ENCODE measurements at regions not wholly inside any gene's neighbourhood (a gene's known extent, or its start where the extent isn't known, plus 50 kb on each side); places are given as distances from the start of the nearest gene placed in this dataset.

- H3K27me3 ChIP-seq (ENCODE audit: insufficient read depth): no peaks in the 10 kb centered on the region
- H3K9ac ChIP-seq: no peak overlapping the region
- H4K20me1 ChIP-seq (ENCODE audit: insufficient read depth): no peaks in the 10 kb centered on the region
- H3K4me1 ChIP-seq (ENCODE audit: control insufficient read depth in 1 of 2, insufficient read depth in 2 of 2, low read depth in 1 of 2, low read length in 1 of 2): peaks cover 0 to 11% of the 10 kb centered on the region in 2 experiments; a peak in 1 of 4 replicates
- H3K4me2 ChIP-seq: no peak overlapping the region
- H3K4me3 ChIP-seq (ENCODE audit: low read depth in 2 of 2, low read length in 1 of 2): no peak overlapping the region
- H3K27ac ChIP-seq (ENCODE audit: low read depth in 2 of 2, low read length in 1 of 2): no peak overlapping the region
- H3K9me2 ChIP-seq: no peaks in the 10 kb centered on the region
- no peak overlapping the region for H2AFZ ChIP-seq (ENCODE audit: low read depth)
- ChIA-PET CTCF (interaction anchor here (0.6 to 1.7 kb wide), 3 partner anchors 8 to 212 kb away, joined by 3 to 6 read pairs (median 4); partner anchors contain the start of gene CEP135), POLR2A (no interaction called here)
- 81% methylated on average over 6 of the region's 6 CpGs for WGBS (ENCODE audit: low lambda C conversion rate)
- DNase-seq: no peak
- H3K36me3 ChIP-seq (replicated peaks in 1 of 2; ENCODE audit: control insufficient read depth in 1 of 2, insufficient read depth in 2 of 2, low read length in 1 of 2): no peaks in the 10 kb centered on the region
- H3F3A ChIP-seq (replicated peaks; ENCODE audit: insufficient read depth): no peaks in the 10 kb centered on the region
- H3K9me3 ChIP-seq: no peaks in the 10 kb centered on the region
- TF ChIP-seq MAX (IDR thresholded peaks at IDR 0.05; ENCODE audit: low read depth) (no peak), YY1 (IDR thresholded peaks at IDR 0.05; ENCODE audit: low read depth) (no peak), ZBTB33 (IDR thresholded peaks at IDR 0.05; ENCODE audit: borderline replicate concordance, low read depth) (no peak), SIN3A (IDR thresholded peaks at IDR 0.05; ENCODE audit: borderline replicate concordance, low read depth, low read length) (no peak), GATA2 (CRISPR knock-in tag; IDR thresholded peaks at IDR 0.05) (no peak), USF1 (IDR thresholded peaks at IDR 0.05; ENCODE audit: borderline replicate concordance, low read depth) (no peak), NFIC (IDR thresholded peaks at IDR 0.05; ENCODE audit: borderline replicate concordance) (no peak), TAF1 (IDR thresholded peaks at IDR 0.05; ENCODE audit: borderline replicate concordance, low read depth, low read length) (no peak), CTCF (IDR thresholded peaks at IDR 0.05) (no peak), JUND (IDR thresholded peaks at IDR 0.05) (no peak), RAD21 (IDR thresholded peaks at IDR 0.05; ENCODE audit: low read length) (no peak), CHD2 (IDR thresholded peaks at IDR 0.05; ENCODE audit: low read length, partially characterized antibody) (no peak)
- no peaks in the 10 kb centered on the region for H3K79me2 ChIP-seq (ENCODE audit: insufficient read depth)
Observed at GRCh38 chr4:56160636-56161035, 211.9 kb downstream of the CEP135 start.

- TF ChIP-seq MXI1 (IDR thresholded peaks at IDR 0.05; ENCODE audit: low read depth, low read length) (no peak), POLR2AphosphoS5 (IDR thresholded peaks at IDR 0.05; ENCODE audit: low read depth, low read length) (no peak), IRF3 (IDR thresholded peaks at IDR 0.05; ENCODE audit: low read depth, low read length) (no peak), ZBTB33 (IDR thresholded peaks at IDR 0.05; ENCODE audit: borderline replicate concordance, low read depth) (no peak), MAX (IDR thresholded peaks at IDR 0.05; ENCODE audit: low read depth) (no peak), USF1 (IDR thresholded peaks at IDR 0.05; ENCODE audit: borderline replicate concordance, low read depth) (no peak), RFX5 (IDR thresholded peaks at IDR 0.05; ENCODE audit: low read length) (no peak)
- Histone ChIP-seq H3K4me3 (ENCODE audit: low read depth in 2 of 2, low read length in 1 of 2) (no peak overlapping the region), H3K27me3 (ENCODE audit: insufficient read depth) (no peaks in the 10 kb centered on the region), H3K9me3 (no peaks in the 10 kb centered on the region), H3K4me1 (ENCODE audit: control insufficient read depth in 1 of 2, insufficient read depth in 2 of 2, low read depth in 1 of 2, low read length in 1 of 2) (peaks cover 0 to 6% of the 10 kb centered on the region in 2 experiments; a peak in 1 of 4 replicates), H3K36me3 (replicated peaks in 1 of 2; ENCODE audit: control insufficient read depth in 1 of 2, insufficient read depth in 2 of 2, low read length in 1 of 2) (no peaks in the 10 kb centered on the region), H3K9ac (no peak overlapping the region), H4K20me1 (ENCODE audit: insufficient read depth) (no peaks in the 10 kb centered on the region), H3K4me2 (no peak overlapping the region), H3K79me2 (ENCODE audit: insufficient read depth) (no peaks in the 10 kb centered on the region), H3F3A (replicated peaks; ENCODE audit: insufficient read depth) (peaks cover 4% of the 10 kb centered on the region), H3K27ac (ENCODE audit: low read depth in 2 of 2, low read length in 1 of 2) (no peak overlapping the region), H2AFZ (ENCODE audit: low read depth) (no peak overlapping the region), H3K9me2 (no peaks in the 10 kb centered on the region)
- DNase-seq: no peak
- POLR2A ChIA-PET: no interaction called here
- 78% methylated on average over 5 of the region's 5 CpGs for WGBS (ENCODE audit: low lambda C conversion rate)
- CTCF ChIA-PET: no interaction called here
Observed at GRCh38 chr4:56158483-56158882, 209.7 kb downstream of the CEP135 start.
